HepG2 (cell line): ENCODE measurements at regions not wholly inside any gene's neighbourhood (a gene's known extent, or its start where the extent isn't known, plus 50 kb on each side); places are given as distances from the start of the nearest gene placed in this dataset.

Experiments used
- ATAC-seq: fragments of 200-7000 bp; cut with Tn5 transposase; 3 replicates; pipeline ENCODE4 v1.9.1; 2020; ENCODE audit warnings: mild to moderate bottlenecking, moderate library complexity
- BruUV-seq: library from RNA; stranded (reverse); fragments of 400-500 nt; replicated peaks from 2 replicates; lab custom pipeline; 2021; lab: Mats Ljungman, UMichigan
- CTCF ChIA-PET: fragments of 300-600 bp; formaldehyde crosslinking; extraction: SDS; loops from one replicate; lab custom pipeline; 2021; ENCODE audit warnings: low total read pairs, inconsistent platforms, low intra/inter-chr PET ratio; lab: Yijun Ruan, JAX
- POLR2A ChIA-PET: fragments of 350-600 bp; sonication (Branson Sonifier 250); formaldehyde crosslinking; loops from one replicate; lab custom pipeline; 2020; ENCODE audit warnings: antibody characterized with exemption, inconsistent platforms; lab: Yijun Ruan, JAX
- DNase-seq: peaks from one replicate; pipeline ENCODE4 v3.0.0-alpha.2; 2015; ENCODE audit warnings: low spot score
- FAIRE-seq: peaks from 3 replicates; lab custom pipeline; 2011; peaks lifted over from hg19 to GRCh38; lab: Jason Lieb, UNC
- H2AFZ ChIP-seq: one replicate; pipeline ENCODE4 v1.6.1; 2011; ENCODE audit warnings: low read length, inconsistent platforms
- H3K27ac ChIP-seq: fragments of 300-600 bp; 3 replicates; pipeline ENCODE4 v1.8.0; 2011; ENCODE audit warnings: mixed run types, mild to moderate bottlenecking, mixed read lengths, low read length, inconsistent platforms; ENCODE audit not compliant: insufficient read depth; ENCODE audit errors: extremely low read length
- H3K27me3 ChIP-seq, 2 experiments: fragments of 200-600 bp in 1 of 2; 2 replicates in 1 of 2; 3 replicates in 1 of 2; pipeline versions ENCODE4 v1.6.0 to v1.8.0; 2011; ENCODE audit warnings: low read length in 2 of 2, mild to moderate bottlenecking in 2 of 2, moderate library complexity in 2 of 2, inconsistent platforms in 1 of 2; ENCODE audit not compliant: insufficient read depth in 2 of 2, control insufficient read depth in 1 of 2
- H3K36me3 ChIP-seq, 2 experiments: fragments of 200-600 bp in 1 of 2; replicated peaks in 1 of 2; 2 replicates in 1 of 2; 3 replicates in 1 of 2; pipeline versions ENCODE4 v1.5.1 to v1.8.0; 2011; ENCODE audit warnings: low read length in 2 of 2, inconsistent platforms in 1 of 2; ENCODE audit not compliant: insufficient read depth in 2 of 2, control insufficient read depth in 1 of 2
- H3K4me1 ChIP-seq: 2 replicates; pipeline ENCODE4 v1.5.1; 2012; ENCODE audit warnings: low read length, inconsistent platforms; ENCODE audit not compliant: insufficient read depth
- H3K4me2 ChIP-seq: 2 replicates; pipeline ENCODE4 v1.6.0; 2011; ENCODE audit warnings: low read depth, low read length, inconsistent platforms
- H3K4me3 ChIP-seq, 3 experiments: fragments of 200-600 bp in 1 of 3; sonication (generic), shearing (Covaris generic) in 1 of 3; replicated peaks in 1 of 3; 2 replicates each; pipeline ENCODE4 v1.5.1; 2011 to 2016; ENCODE audit warnings: low read length in 3 of 3, inconsistent platforms in 2 of 3, low read depth in 2 of 3, mild to moderate bottlenecking in 2 of 3, control low read depth in 1 of 3, mixed read lengths in 1 of 3; ENCODE audit not compliant: insufficient read depth in 1 of 3
- H3K79me2 ChIP-seq: one replicate; pipeline ENCODE4 v1.6.1; 2011; ENCODE audit warnings: low read length, inconsistent platforms; ENCODE audit not compliant: insufficient read depth
- H3K9ac ChIP-seq: 2 replicates; pipeline ENCODE4 v1.6.0; 2011; ENCODE audit warnings: mild to moderate bottlenecking, low read depth, low read length, inconsistent platforms; ENCODE audit not compliant: insufficient read depth
- H3K9me3 ChIP-seq: 2 replicates; pipeline ENCODE4 v1.5.1; 2012; ENCODE audit warnings: mild to moderate bottlenecking, low read length
- H4K20me1 ChIP-seq: 2 replicates; pipeline ENCODE4 v1.6.0; 2011; ENCODE audit warnings: inconsistent platforms, mild to moderate bottlenecking, low read length, moderate library complexity; ENCODE audit not compliant: insufficient read depth
- HNF4G ChIP-seq, 2 experiments: sonication (generic) in 1 of 2; formaldehyde crosslinking in 1 of 2; IDR thresholded peaks; 2 replicates each; pipeline versions ENCODE4 v1.4.0 to v1.6.1; 2011 to 2020; ENCODE audit warnings: borderline replicate concordance in 2 of 2, low read depth in 2 of 2, mild to moderate bottlenecking in 2 of 2, low read length in 1 of 2, missing genetic modification reagents in 1 of 2, moderate library complexity in 1 of 2
- KAT2B ChIP-seq: fragments of 150-350 bp; IDR thresholded peaks from 2 replicates; pipeline ENCODE4 v1.6.1; 2014; ENCODE audit warnings: low read depth, low read length, borderline replicate concordance
- WGBS: methylation state at CpG from one replicate; pipeline ENCODE4 v1.1.6; 2017; ENCODE audit warnings: low lambda C conversion rate; 5-methylcytosine and 5-hydroxymethylcytosine counted together
- in situ Hi-C: cut with HindIII; loops from 2 replicates; pipeline ENCODE4 v1.10.0; 2017; ENCODE audit warnings: low pct_unique_long_range_greater_than_20kb; ENCODE audit not compliant: extremely low pct_ligation_motif_present
- intact Hi-C: fragments of 100-400 bp; cut with micrococcal nuclease; formaldehyde crosslinking; loops from one replicate; pipeline ENCODE4 v1.10.0; 2022; ENCODE audit not compliant: unreplicated experiment
- TF ChIP-seq, protein P1 (sequence below): sonication (generic); formaldehyde crosslinking; IDR thresholded peaks from 2 replicates; pipeline ENCODE4 v1.5.0; 2020; ENCODE audit warnings: missing genetic modification reagents
- TF ChIP-seq, protein P2 (sequence below): fragments of 450-650 bp; IDR thresholded peaks from 2 replicates; pipeline ENCODE4 v1.6.1; 2016
- TF ChIP-seq, protein P3 (sequence below): sonication (generic); formaldehyde crosslinking; IDR thresholded peaks from 2 replicates; pipeline ENCODE4 v1.4.0; 2020; ENCODE audit warnings: missing genetic modification reagents, borderline replicate concordance

DNA sequence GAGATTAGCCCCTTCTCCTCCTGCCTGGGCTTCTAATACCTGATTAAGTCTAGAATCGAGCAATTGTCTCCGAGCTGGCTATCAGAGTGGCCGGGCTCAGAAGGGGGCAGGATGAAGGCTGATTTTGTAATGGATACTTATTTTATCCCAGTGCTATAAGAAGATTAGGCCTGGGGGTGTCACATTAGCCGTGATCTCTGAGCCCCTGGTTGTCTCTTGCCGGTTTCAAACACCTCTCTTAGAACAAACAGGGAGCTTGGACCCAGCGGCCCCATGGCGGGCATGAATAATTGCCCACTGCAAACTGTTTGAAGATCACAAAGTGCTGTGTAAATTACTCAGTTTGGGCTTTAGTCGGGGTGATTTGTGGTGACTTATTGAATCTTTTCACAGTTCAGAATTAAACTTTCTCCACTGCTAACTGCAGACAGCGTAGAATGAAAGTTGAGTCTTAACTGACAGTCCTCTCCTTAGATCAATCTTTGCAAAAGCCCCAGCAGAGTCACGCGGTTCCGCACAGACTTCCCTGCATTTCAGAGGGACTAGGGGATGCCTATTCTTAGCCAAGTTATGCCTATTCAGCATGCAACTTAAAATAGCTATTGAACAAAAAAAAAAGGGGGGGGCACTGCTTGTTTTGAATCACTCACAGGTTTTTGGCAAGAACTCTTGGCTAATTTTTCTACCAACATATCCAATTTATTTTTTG, 200.6 kb upstream of the IRX1 start:
- Histone ChIP-seq H3K36me3 (no peaks in the 10 kb centered on the region), H3K9ac (no peak overlapping the region), H3K4me3 (no peak overlapping the region), H3K79me2 (no peaks in the 10 kb centered on the region), H2AFZ (no peak overlapping the region), H3K4me1 (no peaks in the 10 kb centered on the region), H4K20me1 (no peaks in the 10 kb centered on the region), H3K27me3 (no peaks in the 10 kb centered on the region), H3K4me2 (no peak overlapping the region), H3K9me3 (peaks cover 11% of the 10 kb centered on the region; the same call in 1 of the 2 replicates), H3K27ac (no peak overlapping the region)
- CTCF ChIA-PET: no interaction called here
- no peak for FAIRE-seq
- in situ Hi-C loops: no loop called here
- BruUV-seq: no TSS peak
- no peak for ATAC-seq
- TF ChIP-seq KAT2B (no peak), HNF4G (IDR thresholded peaks at IDR 0.05; ENCODE audit: borderline replicate concordance, low read depth, low read length) (no peak), HNF4G (CRISPR knock-in tag; IDR thresholded peaks at IDR 0.05; ENCODE audit: borderline replicate concordance, low read depth) (no peak)
- TF ChIP-seq, protein P1, sequence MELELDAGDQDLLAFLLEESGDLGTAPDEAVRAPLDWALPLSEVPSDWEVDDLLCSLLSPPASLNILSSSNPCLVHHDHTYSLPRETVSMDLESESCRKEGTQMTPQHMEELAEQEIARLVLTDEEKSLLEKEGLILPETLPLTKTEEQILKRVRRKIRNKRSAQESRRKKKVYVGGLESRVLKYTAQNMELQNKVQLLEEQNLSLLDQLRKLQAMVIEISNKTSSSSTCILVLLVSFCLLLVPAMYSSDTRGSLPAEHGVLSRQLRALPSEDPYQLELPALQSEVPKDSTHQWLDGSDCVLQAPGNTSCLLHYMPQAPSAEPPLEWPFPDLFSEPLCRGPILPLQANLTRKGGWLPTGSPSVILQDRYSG (CRISPR knock-in tag): no peak
- WGBS: 14% methylated on average over 11 of the region's 12 CpGs
- no peak for DNase-seq
- POLR2A ChIA-PET: no interaction called here
- intact Hi-C loops: no loop called here

DNA sequence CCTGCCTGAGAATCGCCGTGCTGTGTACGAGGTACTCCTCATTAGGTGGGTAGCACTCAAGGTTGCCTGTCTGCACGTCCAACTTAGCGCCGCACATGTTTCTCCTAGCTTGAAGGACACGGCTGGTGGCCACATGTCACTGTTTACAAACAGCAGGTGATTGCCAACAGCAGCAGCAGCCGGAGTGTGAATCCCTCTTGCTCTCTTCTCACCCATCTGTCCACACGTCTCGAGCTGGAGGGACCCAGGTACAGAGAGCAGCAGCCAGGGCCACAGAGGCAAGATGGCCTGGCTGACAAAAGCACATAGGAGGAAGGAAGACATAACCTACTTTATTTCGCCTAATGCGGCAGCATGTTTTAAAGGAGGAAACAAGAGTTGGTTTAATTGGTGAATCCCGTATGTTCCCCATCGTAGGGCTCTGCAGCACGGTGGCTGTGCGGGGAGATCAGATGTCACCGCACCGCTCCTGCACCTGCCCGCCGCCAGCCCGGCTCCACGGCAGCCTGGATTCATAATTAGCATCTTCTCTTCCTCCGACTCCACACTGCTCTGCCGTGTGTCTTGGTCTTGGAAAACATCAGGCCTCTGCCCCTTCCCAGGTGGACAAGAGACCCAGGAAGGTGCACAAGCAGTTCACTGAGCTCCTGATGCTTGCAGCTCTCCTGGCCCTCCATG, 201.6 kb upstream of the IRX1 start:
- Histone ChIP-seq H3K27ac (no peak overlapping the region), H3K4me3 (no peak overlapping the region), H3K9ac (no peak overlapping the region), H3K36me3 (no peaks in the 10 kb centered on the region), H3K27me3 (no peaks in the 10 kb centered on the region), H3K79me2 (no peaks in the 10 kb centered on the region), H2AFZ (no peak overlapping the region), H3K9me3 (0 out of 2 replicates have a peak, but pooled peaks cover 4% of the 10 kb centered on the region), H3K4me1 (no peaks in the 10 kb centered on the region), H4K20me1 (no peaks in the 10 kb centered on the region), H3K4me2 (no peak overlapping the region)
- TF ChIP-seq, protein P2, sequence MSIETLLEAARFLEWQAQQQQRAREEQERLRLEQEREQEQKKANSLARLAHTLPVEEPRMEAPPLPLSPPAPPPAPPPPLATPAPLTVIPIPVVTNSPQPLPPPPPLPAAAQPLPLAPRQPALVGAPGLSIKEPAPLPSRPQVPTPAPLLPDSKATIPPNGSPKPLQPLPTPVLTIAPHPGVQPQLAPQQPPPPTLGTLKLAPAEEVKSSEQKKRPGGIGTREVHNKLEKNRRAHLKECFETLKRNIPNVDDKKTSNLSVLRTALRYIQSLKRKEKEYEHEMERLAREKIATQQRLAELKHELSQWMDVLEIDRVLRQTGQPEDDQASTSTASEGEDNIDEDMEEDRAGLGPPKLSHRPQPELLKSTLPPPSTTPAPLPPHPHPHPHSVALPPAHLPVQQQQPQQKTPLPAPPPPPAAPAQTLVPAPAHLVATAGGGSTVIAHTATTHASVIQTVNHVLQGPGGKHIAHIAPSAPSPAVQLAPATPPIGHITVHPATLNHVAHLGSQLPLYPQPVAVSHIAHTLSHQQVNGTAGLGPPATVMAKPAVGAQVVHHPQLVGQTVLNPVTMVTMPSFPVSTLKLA: 0 out of 2 replicates have a peak, but pooled peaks have one; percentile 4
- TF ChIP-seq, protein P3, sequence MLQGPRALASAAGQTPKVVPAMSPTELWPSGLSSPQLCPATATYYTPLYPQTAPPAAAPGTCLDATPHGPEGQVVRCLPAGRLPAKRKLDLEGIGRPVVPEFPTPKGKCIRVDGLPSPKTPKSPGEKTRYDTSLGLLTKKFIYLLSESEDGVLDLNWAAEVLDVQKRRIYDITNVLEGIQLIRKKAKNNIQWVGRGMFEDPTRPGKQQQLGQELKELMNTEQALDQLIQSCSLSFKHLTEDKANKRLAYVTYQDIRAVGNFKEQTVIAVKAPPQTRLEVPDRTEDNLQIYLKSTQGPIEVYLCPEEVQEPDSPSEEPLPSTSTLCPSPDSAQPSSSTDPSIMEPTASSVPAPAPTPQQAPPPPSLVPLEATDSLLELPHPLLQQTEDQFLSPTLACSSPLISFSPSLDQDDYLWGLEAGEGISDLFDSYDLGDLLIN (CRISPR knock-in tag): no peak
- CTCF ChIA-PET: no interaction called here
- no TSS peak for BruUV-seq
- WGBS: 32% methylated on average over 22 of the region's 24 CpGs
- no peak for ATAC-seq
- no peak for DNase-seq
- POLR2A ChIA-PET: no interaction called here
- in situ Hi-C loops: no loop called here
- no peak for FAIRE-seq
- intact Hi-C loops: no loop called here
